GM18858 (cell line): ENCODE measurements at regions not wholly inside any gene's neighbourhood (a gene's known extent, or its start where the extent isn't known, plus 50 kb on each side); places are given as distances from the start of the nearest gene placed in this dataset.

Experiments
- ATAC-seq: cut with Tn5 transposase; IDR thresholded peaks from one replicate; pipeline ENCODE4 v1.9.1; 2021; ENCODE audit not compliant: unreplicated experiment

DNA sequence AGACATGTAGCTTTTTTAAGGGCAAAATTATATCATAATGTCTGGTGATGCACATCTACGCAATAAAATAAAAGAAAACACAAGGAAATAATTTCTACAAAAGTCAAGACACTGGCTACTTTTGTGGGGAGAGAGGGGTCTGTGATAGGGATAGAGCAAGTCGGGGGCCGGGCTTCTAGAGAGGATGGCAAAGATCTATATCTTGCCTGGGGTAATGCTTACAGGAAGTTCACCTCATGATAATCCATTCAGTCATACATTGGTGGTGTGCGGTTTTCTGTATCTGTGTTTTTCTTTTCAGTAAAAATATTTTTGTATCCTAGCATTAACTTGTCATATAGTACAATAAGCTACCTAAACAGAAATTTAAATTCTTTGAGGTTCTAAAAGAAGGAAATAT is 178.8 kb downstream of the ARRDC4 start:
- no peak for ATAC-seq

DNA sequence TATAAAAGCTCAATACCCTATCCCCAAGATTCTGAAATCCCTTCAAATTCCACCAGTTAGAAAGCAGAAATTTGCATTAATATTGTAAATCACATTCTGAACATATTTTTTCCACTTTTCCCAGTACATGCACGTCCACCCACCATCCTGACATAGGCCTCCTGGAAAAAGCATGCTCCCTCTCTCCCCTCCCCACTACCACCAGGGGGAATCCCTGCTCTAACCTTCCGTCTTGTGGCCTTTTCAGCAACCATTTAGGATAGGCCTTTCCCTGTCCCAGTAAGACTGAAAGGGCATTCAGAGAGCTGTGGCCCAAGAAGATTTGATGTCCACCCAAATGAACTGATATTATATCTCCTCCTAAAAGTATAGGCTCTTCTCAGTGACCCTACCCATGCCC is 182.1 kb downstream of the ARRDC4 start:
- no peak for ATAC-seq

- no peak for ATAC-seq
Measured at GRCh38 chr15:98143116-98143515, 182.6 kb downstream of the ARRDC4 start.

- no peak for ATAC-seq
Measured at GRCh38 chr15:98144388-98144787, 183.9 kb downstream of the ARRDC4 start.

DNA sequence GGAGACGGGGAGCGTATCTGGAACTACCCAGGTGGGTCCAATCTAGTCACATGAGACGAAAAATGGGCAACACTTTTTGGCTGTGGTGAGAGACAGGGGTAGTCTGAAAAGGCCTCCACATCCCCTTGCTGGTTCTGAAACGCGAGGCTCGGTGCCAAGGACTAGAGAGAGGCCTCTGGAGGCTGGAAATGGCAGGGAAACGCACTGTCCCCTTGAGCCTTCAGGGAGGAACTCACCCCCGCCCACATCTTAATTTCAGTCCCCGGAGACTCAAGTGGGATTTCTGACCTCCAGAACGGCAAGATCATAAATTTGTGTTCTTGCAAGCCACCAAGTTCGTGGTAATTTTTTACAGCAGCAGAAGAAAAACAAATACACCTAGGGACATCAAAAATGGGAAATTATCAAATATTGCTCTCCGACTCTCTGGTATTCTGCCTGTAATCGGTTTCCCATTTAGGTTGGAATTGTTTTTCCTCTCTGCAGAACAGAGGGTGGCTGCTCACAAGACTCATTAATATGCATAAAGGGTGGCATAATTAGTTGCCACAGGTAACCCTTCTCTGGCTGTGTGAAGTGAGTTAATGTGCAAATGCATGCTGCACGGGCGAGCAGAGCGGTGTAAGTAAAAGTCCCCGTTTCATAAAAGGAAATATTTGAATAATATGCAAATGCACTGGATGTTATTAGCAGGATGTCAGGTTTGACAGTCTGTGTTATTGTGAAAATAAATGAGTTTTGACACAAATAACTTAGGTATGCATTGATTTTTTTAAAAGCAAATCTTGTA is 185.7 kb downstream of the ARRDC4 start:
- no peak for ATAC-seq

- ATAC-seq, result no peak
Measured at GRCh38 chr15:98147415-98147814, 186.9 kb downstream of the ARRDC4 start.

- ATAC-seq, result no peak
Measured at GRCh38 chr15:98150084-98150483, 189.6 kb downstream of the ARRDC4 start.

DNA sequence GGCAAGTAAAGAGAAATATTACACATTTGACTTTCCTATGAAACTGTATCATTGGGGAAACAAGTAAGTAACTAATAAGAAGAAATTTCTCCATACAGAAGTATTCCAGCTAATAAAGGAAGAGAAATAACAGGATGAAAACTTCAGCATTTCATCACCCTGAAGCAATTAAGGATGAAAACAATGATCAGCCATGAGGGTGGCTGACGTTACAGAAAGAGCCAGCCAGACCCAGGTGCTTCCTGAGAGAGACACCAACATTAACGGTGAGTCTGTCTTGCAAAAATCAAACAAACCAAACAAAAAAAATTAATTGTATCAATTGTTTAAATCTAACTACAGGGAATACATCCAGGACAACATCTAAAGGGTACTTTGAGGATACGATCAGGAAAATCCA is 190.0 kb downstream of the ARRDC4 start:
- ATAC-seq, result no peak

- ATAC-seq, result no peak
Measured at GRCh38 chr15:98151096-98151495, 190.6 kb downstream of the ARRDC4 start.

DNA sequence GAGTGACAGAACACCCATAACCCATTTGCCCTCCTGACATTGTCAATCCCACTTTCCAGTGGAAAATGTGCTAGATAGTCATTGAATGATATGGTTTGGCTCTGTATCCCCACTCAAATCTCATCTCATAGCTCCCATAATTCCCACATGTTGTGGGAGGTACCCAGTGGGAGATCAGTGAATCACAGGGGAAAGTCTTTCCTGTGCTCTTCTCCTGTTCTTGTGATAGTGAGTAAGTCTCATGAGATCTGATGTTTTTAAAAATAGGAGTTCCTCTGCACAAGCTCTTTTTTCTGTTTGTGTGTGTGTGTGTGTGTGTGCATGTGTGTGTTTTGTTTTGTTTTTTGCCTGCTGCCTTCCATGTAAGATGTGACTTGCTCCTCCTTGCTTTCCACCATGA is 191.7 kb downstream of the ARRDC4 start:
- ATAC-seq, result no peak

GRCh38 chr15:98154863-98155262 is 194.4 kb downstream of the ARRDC4 start:
- ATAC-seq, result no peak

DNA sequence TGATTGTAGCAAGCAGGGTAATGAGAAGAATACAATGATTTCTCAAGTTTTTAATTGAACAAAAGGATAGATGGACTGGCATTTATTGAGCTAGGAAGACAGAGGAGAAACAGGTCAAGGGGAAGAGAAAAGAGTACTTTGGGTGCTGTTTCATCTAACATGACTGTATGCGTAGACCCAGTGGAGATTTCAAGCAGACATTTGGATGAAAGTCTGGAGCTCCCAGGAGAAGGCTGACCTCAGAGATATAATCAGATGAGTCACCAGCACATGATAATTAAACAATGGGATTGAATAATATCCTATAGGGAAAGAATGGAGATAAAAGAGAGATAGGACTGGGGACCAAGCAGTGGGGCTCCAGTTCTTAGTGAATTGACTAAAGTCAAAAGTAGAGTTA is 194.9 kb downstream of the ARRDC4 start:
- no peak for ATAC-seq

DNA sequence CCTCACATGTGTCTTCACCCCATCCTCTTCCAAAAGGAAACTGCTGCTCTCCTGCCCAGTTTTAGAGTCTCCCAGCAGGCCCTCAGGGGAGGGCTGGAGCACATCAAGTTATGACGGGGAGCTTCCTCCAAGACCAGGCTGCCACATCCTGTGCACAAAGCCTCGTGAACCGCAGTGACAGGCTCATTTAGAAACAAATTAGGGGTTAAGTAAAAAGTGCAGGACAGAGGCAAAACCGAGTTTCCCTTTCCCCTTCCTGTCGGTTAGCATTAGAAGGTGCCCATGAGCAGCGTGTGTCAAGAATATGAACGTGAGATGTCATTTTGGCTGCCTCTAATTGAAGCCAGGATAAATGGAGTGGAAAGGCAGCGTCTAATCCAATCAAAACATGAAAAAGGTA is 199.7 kb downstream of the ARRDC4 start:
- ATAC-seq, result peak; percentile 86

DNA sequence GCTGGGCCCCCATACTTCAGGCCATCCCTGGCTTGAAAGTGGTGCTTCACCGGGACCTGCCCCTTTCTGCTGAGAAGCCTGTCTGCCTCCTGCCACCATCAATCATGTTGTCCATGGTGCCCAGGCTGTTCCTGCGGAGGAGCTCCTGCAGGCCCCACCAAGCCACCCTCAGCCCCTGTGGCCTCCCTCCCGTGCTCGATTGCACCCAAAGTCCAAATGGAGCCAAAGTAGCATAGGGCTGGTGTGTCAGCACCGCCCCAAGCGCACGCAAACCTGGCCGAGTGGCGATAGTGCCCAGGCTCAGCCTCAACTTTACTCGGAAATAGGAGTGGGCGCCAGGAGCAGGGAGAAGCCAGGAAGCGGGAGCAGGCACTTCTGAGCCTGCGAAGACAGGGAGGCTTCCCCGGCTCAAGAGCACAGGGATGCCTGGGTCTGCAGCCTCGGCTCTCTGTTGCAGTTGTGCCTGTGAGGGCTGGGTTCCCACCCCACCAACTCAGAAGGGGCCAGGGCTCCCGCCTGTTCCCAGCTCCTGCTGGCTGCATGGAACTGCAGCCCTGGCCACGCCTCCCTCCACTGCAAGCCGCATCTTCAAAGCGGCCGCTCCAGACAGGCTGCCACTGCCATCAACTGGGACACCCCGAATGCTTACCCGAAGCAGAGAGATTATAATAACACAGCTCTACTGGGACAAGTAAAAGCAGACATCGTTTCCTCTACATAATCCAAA is 203.0 kb downstream of the ARRDC4 start:
- ATAC-seq, result no peak

DNA sequence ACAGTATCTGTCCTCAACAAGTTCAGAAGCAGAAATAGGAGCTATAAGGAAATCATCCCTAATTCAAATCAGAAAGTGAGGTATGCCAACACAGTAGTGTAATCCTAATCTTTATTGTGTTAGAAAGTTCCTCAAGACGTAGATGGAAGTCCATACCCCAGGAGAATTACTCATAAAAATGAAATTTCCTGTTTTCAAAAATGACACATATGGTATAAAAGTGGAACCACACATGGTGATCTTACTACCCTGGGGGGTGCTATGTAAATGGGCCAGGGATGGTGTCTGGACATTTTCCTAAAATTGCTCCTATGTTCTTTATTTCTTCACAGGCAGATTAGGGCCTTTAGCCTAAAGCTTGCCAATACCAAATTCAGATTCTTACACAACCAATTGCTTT is 204.1 kb downstream of the ARRDC4 start:
- no peak for ATAC-seq

- ATAC-seq, result no peak
Measured at GRCh38 chr15:98164986-98165385, 204.5 kb downstream of the ARRDC4 start.

GRCh38 chr15:98167722-98168268 is 207.3 kb downstream of the ARRDC4 start:
- ATAC-seq, result no peak

DNA sequence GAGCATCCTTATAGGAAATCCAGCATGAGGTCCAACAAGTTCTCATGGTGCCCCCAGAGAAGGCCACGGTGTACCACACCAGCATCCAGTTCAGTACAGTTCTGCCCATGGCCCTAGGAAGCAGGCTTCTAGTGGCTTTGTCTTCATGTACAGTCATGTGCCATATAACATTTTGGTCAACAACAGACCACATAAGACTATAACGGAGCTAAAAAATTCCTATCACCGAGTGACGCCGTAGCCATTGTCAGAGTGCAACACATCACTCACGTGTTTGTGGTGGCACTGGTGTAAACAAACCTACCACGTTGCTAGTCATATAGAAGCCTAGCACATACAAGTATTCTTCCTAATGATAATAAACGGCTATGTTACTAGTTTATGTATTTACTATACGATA is 209.0 kb downstream of the ARRDC4 start:
- ATAC-seq, result no peak

- no peak for ATAC-seq
Measured at GRCh38 chr15:98174286-98174685, 213.8 kb downstream of the ARRDC4 start.

GRCh38 chr15:98174841-98175240 is 214.3 kb downstream of the ARRDC4 start:
- ATAC-seq, result no peak

DNA sequence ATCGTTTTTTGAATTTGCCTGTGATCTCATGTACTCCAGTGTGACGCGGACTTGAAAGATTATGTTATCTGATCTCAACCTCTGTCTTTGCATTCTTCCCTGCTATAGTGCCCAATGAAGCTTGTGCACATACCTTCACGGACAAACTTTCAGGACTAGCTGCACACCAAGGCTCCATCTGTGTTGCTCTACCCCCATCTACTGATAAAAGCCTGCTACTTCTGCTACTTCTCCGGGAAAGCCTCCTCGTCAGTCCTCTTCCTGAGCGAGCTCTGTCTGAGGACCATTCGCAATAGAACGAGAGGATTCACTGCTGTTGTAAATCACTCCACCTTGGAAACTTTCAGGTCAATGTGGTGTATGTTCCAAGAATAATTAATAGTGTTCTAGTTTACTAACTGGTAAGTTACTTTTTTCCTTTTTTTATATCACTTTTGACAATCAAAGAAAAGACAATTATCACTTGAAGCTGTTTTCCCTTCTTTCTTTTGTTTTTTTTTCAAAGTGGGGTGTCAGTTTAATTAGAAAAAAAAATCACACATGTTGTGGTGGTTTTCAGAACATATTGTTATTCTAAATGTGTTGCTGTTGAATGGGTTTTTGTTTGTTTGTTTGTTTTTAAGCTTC is 217.6 kb downstream of the ARRDC4 start:
- no peak for ATAC-seq

- ATAC-seq, result no peak
Measured at GRCh38 chr15:98178861-98179260, 218.4 kb downstream of the ARRDC4 start.
